Glutamatergic neuron (in vitro differentiated cells): ENCODE measurements at regions not wholly inside any gene's neighbourhood (a gene's known extent, or its start where the extent isn't known, plus 50 kb on each side); places are given as distances from the start of the nearest gene placed in this dataset.

Source experiments
- DNase-seq: peaks from one replicate; pipeline ENCODE4 v3.0.0; 2022
- H3K27ac Mint-ChIP-seq: one replicate; pipeline ENCODE4 v1.8.0; 2020; ENCODE audit warnings: mild to moderate bottlenecking, mixed read lengths, inconsistent platforms; ENCODE audit not compliant: unreplicated experiment
- H3K27me3 Mint-ChIP-seq: one replicate; pipeline ENCODE4 v1.8.0; 2020; ENCODE audit warnings: mild to moderate bottlenecking, moderate library complexity, mixed read lengths, inconsistent platforms; ENCODE audit not compliant: unreplicated experiment
- H3K36me3 Mint-ChIP-seq: one replicate; pipeline ENCODE4 v1.8.0; 2020; ENCODE audit warnings: mild to moderate bottlenecking, mixed read lengths, inconsistent platforms; ENCODE audit not compliant: unreplicated experiment
- H3K4me1 Mint-ChIP-seq: one replicate; pipeline ENCODE4 v1.8.0; 2020; ENCODE audit warnings: mild to moderate bottlenecking, low read depth, mixed read lengths, inconsistent platforms; ENCODE audit not compliant: unreplicated experiment
- H3K4me3 Mint-ChIP-seq: one replicate; pipeline ENCODE4 v1.8.0; 2020; ENCODE audit warnings: mild to moderate bottlenecking, mixed read lengths, inconsistent platforms; ENCODE audit not compliant: unreplicated experiment
- H3K9me3 Mint-ChIP-seq: one replicate; pipeline ENCODE4 v1.8.0; 2020; ENCODE audit warnings: mild to moderate bottlenecking, moderate library complexity, mixed read lengths, inconsistent platforms; ENCODE audit not compliant: unreplicated experiment
- CTCF ChIP-seq: fragments of 200-600 bp; sonication (generic); IDR thresholded peaks from one replicate; pipeline ENCODE4 v1.5.0; 2021; ENCODE audit not compliant: partially characterized antibody, unreplicated experiment

- Mint-ChIP-seq H3K36me3 (peaks cover 5% of the 10 kb centered on the region), H3K4me3 (no peak overlapping the region), H3K9me3 (peaks cover 5% of the 10 kb centered on the region), H3K27me3 (peaks cover 8% of the 10 kb centered on the region), H3K4me1 (peaks cover 37% of the 10 kb centered on the region), H3K27ac (no peak overlapping the region)
- no peak for TF ChIP-seq CTCF
- DNase-seq, result no peak
Observed at GRCh38 chr1:11377954-11378353, 101.0 kb upstream of the DISP3 start.

GRCh38 chr1:11379851-11380250 lies 99.1 kb upstream of the DISP3 start:
- no peak overlapping the region for H3K4me3 Mint-ChIP-seq
- H3K4me1 Mint-ChIP-seq, result peaks cover 27% of the 10 kb centered on the region
- H3K27ac Mint-ChIP-seq, result no peak overlapping the region
- H3K27me3 Mint-ChIP-seq, result peaks cover 5% of the 10 kb centered on the region
- DNase-seq, result no peak
- H3K36me3 Mint-ChIP-seq, result no peaks in the 10 kb centered on the region
- TF ChIP-seq CTCF, result no peak
- H3K9me3 Mint-ChIP-seq, result peaks cover 3% of the 10 kb centered on the region

GRCh38 chr1:11380500-11380899 lies 98.5 kb upstream of the DISP3 start:
- DNase-seq, result no peak
- no peak overlapping the region for H3K27ac Mint-ChIP-seq
- H3K9me3 Mint-ChIP-seq, result peaks cover 3% of the 10 kb centered on the region
- peaks cover 23% of the 10 kb centered on the region for H3K4me1 Mint-ChIP-seq
- H3K4me3 Mint-ChIP-seq, result no peak overlapping the region
- H3K36me3 Mint-ChIP-seq, result no peaks in the 10 kb centered on the region
- peaks cover 5% of the 10 kb centered on the region for H3K27me3 Mint-ChIP-seq
- TF ChIP-seq CTCF, result no peak

GRCh38 chr1:11383553-11384169 lies 95.3 kb upstream of the DISP3 start:
- peaks cover 14% of the 10 kb centered on the region for H3K4me1 Mint-ChIP-seq
- H3K36me3 Mint-ChIP-seq, result no peaks in the 10 kb centered on the region
- peaks cover 7% of the 10 kb centered on the region for H3K27me3 Mint-ChIP-seq
- H3K27ac Mint-ChIP-seq, result no peak overlapping the region
- TF ChIP-seq CTCF, result no peak
- peaks cover 4% of the 10 kb centered on the region for H3K9me3 Mint-ChIP-seq
- no peak for DNase-seq
- H3K4me3 Mint-ChIP-seq, result no peak overlapping the region

GRCh38 chr1:11384170-11384554 lies 94.8 kb upstream of the DISP3 start:
- Mint-ChIP-seq H3K9me3 (peaks cover 4% of the 10 kb centered on the region), H3K36me3 (no peaks in the 10 kb centered on the region), H3K4me3 (no peak overlapping the region), H3K4me1 (peaks cover 14% of the 10 kb centered on the region), H3K27ac (no peak overlapping the region), H3K27me3 (peaks cover 9% of the 10 kb centered on the region)
- DNase-seq, result no peak
- TF ChIP-seq CTCF, result no peak
